A673 (cell line): ENCODE measurements at regions not wholly inside any gene's neighbourhood (a gene's known extent, or its start where the extent isn't known, plus 50 kb on each side); places are given as distances from the start of the nearest gene placed in this dataset.

Experiments used
- BruUV-seq: library from RNA; stranded (reverse); fragments of 400-500 nt; replicated peaks from 2 replicates; lab custom pipeline; 2021; lab: Mats Ljungman, UMichigan
- CTCF ChIA-PET: fragments of 300-600 bp; sonication (Branson Sonifier 250); formaldehyde crosslinking; loops from one replicate; lab custom pipeline; 2022; ENCODE audit warnings: antibody characterized with exemption; lab: Charles Lee
- POLR2A ChIA-PET: fragments of 300-600 bp; sonication (Branson Sonifier 250); formaldehyde crosslinking; loops from one replicate; lab custom pipeline; 2022; ENCODE audit warnings: antibody characterized with exemption; ENCODE audit not compliant: low non-redundant PET; lab: Charles Lee
- DNase-seq: peaks from one replicate; pipeline ENCODE4 v3.0.0-alpha.2; 2015; ENCODE audit warnings: low spot score
- H3K27ac ChIP-seq: fragments of 200-600 bp; sonication (generic); 2 replicates; pipeline ENCODE4 v1.5.1; 2016; ENCODE audit warnings: mixed run types, low read depth, mild to moderate bottlenecking, mixed read lengths, antibody characterized with exemption, low read length; ENCODE audit not compliant: poor library complexity, severe bottlenecking
- H3K27me3 ChIP-seq: fragments of 200-600 bp; sonication (generic); replicated peaks from 2 replicates; pipeline ENCODE4 v1.6.1; 2017; ENCODE audit warnings: mixed run types, low read depth, mild to moderate bottlenecking, mixed read lengths, antibody characterized with exemption, low read length; ENCODE audit not compliant: insufficient read depth, poor library complexity
- H3K36me3 ChIP-seq: fragments of 200-600 bp; sonication (generic); 2 replicates; pipeline ENCODE4 v1.6.1; 2016; ENCODE audit warnings: mixed run types, mild to moderate bottlenecking, mixed read lengths, antibody characterized with exemption, low read length; ENCODE audit not compliant: insufficient read depth, poor library complexity, severe bottlenecking
- H3K4me1 ChIP-seq: fragments of 200-600 bp; sonication (generic); 2 replicates; pipeline ENCODE4 v1.6.1; 2017; ENCODE audit warnings: mixed run types, mild to moderate bottlenecking, mixed read lengths, antibody characterized with exemption, low read length; ENCODE audit not compliant: insufficient read depth, poor library complexity, severe bottlenecking
- H3K4me3 ChIP-seq: fragments of 200-600 bp; sonication (generic); 2 replicates; pipeline ENCODE4 v1.5.1; 2016; ENCODE audit warnings: low read depth, mixed run types, mild to moderate bottlenecking, mixed read lengths, low read length; ENCODE audit not compliant: poor library complexity, severe bottlenecking
- H3K9me3 ChIP-seq: fragments of 200-600 bp; sonication (generic); 2 replicates; pipeline ENCODE4 v1.6.1; 2016; ENCODE audit warnings: mixed run types, low read depth, mild to moderate bottlenecking, mixed read lengths, antibody characterized with exemption, low read length; ENCODE audit not compliant: poor library complexity, severe bottlenecking
- CTCF ChIP-seq: fragments of 300-800, 200-600 bp; sonication (generic); conservative IDR thresholded peaks from 2 replicates; pipeline ENCODE4 v1.5.1; 2017; ENCODE audit warnings: low read depth, mild to moderate bottlenecking, antibody characterized with exemption, low read length, moderate library complexity, mixed read lengths
- EZH2 ChIP-seq: fragments of 200-600 bp; sonication (generic); IDR thresholded peaks from 2 replicates; pipeline ENCODE4 v1.6.1; 2017; ENCODE audit warnings: borderline replicate concordance, low read depth, mild to moderate bottlenecking, mixed read lengths, antibody characterized with exemption, low read length; ENCODE audit not compliant: poor library complexity, severe bottlenecking
- intact Hi-C: fragments of 100-400 bp; cut with micrococcal nuclease; formaldehyde crosslinking; loops from one replicate; pipeline ENCODE4 v1.10.0; 2022; ENCODE audit not compliant: unreplicated experiment

GRCh38 chr14:94963051-94963450 is 193.1 kb upstream of the GSC start:
- ChIA-PET CTCF (no interaction called here), POLR2A (no interaction called here)
- no peak for DNase-seq
- no peaks in the 10 kb centered on the region for H3K4me1 ChIP-seq
- no peaks in the 10 kb centered on the region for H3K27me3 ChIP-seq
- H3K4me3 ChIP-seq = no peak overlapping the region
- H3K9me3 ChIP-seq = no peaks in the 10 kb centered on the region
- TF ChIP-seq EZH2 (no peak), CTCF (no peak)
- no peak overlapping the region for H3K27ac ChIP-seq
- intact Hi-C loops = no loop called here
- BruUV-seq = no TSS peak
- no peaks in the 10 kb centered on the region for H3K36me3 ChIP-seq

GRCh38 chr14:94962166-94962575 is 192.3 kb upstream of the GSC start:
- no peaks in the 10 kb centered on the region for H3K27me3 ChIP-seq
- DNase-seq = no peak
- H3K27ac ChIP-seq = no peak overlapping the region
- ChIA-PET CTCF (no interaction called here), POLR2A (no interaction called here)
- no peak overlapping the region for H3K4me3 ChIP-seq
- BruUV-seq = no TSS peak
- no peaks in the 10 kb centered on the region for H3K4me1 ChIP-seq
- no peaks in the 10 kb centered on the region for H3K9me3 ChIP-seq
- TF ChIP-seq CTCF (no peak), EZH2 (no peak)
- no peaks in the 10 kb centered on the region for H3K36me3 ChIP-seq
- intact Hi-C loops = no loop called here

- no peaks in the 10 kb centered on the region for H3K9me3 ChIP-seq
- ChIA-PET CTCF (no interaction called here), POLR2A (no interaction called here)
- intact Hi-C loops = no loop called here
- no peak for TF ChIP-seq CTCF
- BruUV-seq = no TSS peak
- no peaks in the 10 kb centered on the region for H3K4me1 ChIP-seq
- H3K4me3 ChIP-seq = no peak overlapping the region
- no peaks in the 10 kb centered on the region for H3K27me3 ChIP-seq
- no peaks in the 10 kb centered on the region for H3K36me3 ChIP-seq
- DNase-seq = no peak
- no peak overlapping the region for H3K27ac ChIP-seq
These were observed 191.7 kb upstream of the GSC start for GRCh38 chr14:94961386-94962165.
